HG03025 (cell line): ENCODE measurements at regions not wholly inside any gene's neighbourhood (a gene's known extent, or its start where the extent isn't known, plus 50 kb on each side); places are given as distances from the start of the nearest gene placed in this dataset.

Experiments used
- ATAC-seq: cut with Tn5 transposase; IDR thresholded peaks from one replicate; pipeline ENCODE4 v1.9.1; 2021; ENCODE audit warnings: mild to moderate bottlenecking, moderate library complexity; ENCODE audit not compliant: unreplicated experiment, low FRiP score

DNA sequence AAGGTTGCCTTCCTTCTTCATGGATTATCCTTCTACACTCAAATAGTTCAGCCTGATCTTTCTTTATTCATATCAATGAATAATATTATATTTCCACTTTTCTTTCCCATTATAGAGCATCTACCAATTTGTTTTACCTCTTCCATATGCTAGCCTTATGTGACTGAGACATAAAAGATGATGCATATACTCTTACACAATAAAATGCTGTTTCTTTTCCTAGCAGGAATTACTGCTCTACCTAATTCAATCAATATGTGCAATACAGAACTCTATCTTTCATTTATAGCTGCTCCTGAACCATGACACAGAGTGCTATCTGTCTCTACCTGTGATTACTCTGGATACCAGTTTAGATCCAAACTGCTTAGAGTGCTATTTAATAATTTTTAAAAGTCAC, 2334.0 kb downstream of the PCDH7 start:
- no peak for ATAC-seq

DNA sequence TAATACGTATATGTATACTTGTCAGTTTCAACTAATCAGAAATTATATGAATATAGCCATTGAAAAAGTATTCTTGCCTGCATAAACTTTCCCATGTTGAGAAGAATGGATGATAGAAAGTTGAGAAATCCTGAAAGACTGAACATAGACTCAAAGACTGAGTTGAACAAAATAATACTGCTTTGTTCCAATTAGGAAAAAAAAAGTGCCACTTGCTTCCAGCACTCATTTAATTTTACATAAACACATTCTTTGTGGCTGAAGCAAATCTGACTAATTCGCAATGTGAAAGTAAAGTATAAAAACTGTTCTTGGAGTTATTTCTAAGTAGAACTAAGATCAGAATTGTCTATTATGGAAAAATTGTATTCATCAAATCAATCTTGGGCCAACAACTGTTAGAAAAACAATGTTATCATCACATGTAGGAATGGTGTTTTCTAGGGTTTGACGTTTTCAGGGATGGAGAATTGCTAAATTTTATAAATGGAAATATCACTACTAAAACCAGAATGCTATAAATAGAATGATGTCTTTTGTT, 2334.6 kb downstream of the PCDH7 start:
- no peak for ATAC-seq

DNA sequence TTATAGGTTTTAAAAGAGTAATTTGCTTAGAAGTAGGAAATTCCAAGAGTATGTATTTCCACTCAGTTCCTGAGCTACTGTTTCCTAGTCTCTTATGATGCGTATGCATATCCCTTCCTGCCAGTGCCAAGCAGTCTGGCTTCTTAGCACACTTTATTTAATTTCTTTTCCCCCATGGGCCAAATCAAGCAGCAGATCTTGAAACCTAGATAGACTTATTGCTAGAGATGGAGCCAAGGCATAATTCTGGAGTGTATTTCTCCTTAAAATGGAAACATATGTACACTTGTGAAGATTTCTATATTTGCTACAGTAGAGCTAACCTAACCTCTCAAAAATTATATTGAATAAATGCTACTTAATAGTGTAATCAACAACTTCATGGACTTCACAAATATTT, 2337.6 kb downstream of the PCDH7 start:
- no peak for ATAC-seq

DNA sequence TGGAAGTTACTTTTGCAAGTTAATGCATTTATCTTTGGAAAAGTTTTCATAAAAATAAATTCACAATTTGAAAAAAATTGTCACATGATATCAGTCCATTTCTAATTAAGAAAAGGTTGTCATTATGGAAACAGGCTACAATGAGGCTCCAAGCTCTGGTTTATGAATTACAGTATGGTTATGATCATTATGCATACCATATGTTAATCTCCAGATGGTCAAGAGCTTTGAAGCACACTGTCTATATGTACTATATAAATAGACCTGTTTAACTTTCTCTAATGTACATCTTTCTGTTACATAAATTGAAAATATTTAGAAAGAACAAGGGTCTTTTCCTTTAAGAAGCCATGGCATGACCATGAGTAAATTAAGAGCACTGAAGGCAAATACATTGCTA, 2338.8 kb downstream of the PCDH7 start:
- no peak for ATAC-seq

DNA sequence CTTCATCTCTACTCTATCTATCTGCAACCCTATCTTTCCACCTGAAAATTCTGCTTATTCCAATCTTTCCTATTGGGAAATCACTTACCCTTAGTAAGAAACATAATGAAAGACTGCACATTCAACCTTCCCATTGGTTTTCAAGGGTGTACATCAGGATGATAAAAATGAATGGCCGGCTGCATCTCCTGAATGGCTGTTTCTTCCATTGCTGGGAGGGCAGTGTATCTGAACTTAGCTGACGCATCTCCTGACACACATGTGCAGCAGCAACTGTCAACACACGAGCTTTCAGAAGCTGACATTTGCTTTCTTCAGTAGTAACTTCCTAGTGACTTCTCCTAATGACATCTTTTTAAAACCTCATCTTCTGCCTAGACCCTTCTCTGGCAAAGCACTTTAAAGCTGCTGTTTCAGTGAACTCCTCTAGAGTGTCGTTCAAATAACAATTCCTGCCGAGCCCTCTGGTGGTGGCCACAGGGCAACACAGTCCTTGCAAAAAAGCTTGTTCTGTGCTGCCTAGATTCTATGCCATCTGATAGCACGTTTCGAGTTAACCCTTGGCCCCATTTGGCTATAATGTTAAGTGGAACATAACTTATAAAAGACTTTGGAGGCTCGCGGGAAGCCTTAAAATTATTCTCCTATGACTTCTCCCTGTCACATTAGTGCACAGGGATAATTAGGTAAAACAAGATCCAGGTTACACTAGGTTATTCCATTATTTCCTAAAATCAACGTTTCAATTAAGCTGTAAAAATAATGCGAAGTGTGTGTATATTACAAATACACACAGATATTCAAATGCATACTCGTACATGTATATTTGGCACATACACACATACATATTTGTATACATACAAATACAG, 2340.7 kb downstream of the PCDH7 start:
- peak; percentile 88 for ATAC-seq

DNA sequence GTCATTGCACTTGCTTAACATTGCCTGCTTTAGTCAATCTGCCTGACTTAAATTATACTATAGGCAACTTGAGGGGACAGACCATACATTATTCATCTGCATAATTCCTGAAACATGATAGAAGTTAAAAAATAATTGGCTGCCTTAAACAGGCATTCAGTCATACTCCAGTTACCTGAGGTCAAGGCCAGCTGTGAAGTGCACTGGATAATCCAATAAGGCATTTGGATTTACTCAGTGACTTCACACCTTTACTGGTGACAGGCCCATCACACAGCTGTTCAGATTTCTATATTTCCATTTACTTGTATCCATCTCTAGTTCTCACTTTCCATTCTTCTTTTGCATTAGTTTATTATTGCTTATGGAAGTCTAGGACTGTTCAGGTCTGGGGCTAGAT, 2341.6 kb downstream of the PCDH7 start:
- ATAC-seq = no peak

DNA sequence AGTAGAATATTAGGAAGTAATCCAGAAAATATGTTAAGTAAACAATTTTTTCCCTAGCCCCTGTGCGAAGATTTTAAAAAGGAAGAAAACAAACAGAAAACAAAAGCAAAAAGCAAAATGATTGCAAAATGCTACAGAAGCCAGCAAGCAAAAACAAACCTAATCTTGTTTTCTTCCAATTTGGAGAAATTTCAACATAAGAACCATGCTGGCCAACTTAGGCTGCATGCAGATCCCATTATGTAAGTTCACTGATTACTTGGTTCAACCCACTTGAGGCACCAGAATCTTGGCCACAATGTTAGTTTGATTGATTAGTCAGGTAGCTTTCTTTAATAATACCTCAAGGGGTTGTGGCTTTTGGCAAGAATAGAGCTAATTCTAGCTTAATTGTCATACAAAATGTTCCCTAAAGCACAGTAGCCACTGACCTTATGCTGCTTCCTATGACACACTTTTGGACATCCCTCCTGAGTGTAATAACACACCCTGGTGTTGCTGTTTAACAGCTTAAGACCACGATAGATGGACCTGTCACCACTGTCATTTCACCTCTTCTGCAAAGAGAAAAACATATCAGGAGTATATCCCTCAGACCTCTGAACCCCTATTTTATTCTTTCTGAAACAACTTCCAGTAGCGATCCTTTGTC, 2342.1 kb downstream of the PCDH7 start:
- no peak for ATAC-seq

DNA sequence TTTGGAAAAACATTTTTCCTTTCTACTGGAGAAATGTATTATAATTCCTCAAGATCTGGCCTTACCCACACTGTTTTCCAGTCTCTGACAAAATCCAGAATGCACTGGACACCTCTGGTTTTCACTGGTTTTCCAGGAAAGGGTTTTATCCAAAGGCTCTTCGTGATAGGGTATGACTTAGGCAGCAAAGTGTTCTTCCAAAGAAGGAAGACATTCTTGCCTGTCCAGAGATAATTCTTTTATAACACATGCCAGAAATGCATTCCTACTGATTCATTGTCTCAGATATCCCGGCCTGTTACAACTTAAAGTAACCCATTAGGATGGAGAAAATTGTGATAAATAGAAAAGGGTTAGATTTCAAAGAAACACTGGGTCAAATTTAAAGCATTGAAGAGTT, 2343.1 kb downstream of the PCDH7 start:
- ATAC-seq = no peak

DNA sequence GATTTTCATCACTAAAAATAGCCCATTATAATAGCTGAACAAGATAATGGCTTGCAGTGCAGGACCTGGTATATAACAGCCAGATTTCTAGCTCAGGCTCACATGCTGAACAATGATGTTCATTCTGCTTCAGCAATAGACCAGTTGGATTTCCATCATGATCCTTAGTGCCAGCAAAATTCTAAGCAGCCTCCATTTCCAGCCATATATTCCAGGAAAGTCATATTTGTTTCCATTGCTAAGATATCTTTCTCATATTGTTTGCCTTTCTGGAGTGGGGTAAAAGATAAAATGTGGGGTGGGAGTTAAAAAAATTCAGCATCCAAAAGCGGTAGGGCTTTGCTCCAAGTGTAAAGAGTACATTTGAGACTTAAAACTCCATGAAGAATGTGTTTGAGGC, 2344.1 kb downstream of the PCDH7 start:
- no peak for ATAC-seq

DNA sequence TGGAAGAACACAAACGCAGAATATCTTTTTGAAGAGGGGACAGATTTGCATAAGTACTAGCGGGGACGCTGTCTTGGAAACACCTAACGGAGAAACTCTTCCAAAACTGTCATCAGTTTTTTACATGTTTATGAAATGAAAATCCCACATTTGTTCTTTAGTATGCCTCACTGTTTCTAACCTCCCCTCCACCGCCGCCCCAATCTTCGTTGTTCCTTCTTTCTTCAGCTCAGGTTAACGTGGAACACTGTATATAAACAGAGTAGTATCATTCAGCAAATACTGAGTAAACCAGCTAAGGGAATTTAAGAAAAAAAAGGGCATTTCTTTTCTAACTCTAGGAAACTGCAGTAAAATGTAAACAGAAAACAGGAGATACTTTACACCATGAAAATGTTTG, 2345.6 kb downstream of the PCDH7 start:
- no peak for ATAC-seq

DNA sequence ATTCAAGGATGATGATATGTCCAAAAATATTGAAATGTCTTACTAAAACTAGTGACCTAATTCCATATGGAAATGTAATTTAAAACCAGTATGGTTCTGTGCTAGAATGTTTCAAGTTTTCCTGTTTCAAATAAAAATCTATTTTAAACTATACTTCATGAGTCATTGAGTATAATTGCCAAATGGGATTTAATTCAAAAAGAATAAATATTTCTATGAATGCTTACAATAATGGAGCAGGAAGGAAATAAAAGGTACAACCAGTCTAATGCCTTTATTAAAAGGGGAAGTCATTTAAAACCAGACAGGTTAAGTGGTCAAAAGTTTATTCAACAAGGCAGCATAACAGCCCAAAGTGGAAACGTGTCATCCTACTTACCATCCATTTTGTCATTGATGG, 2347.1 kb downstream of the PCDH7 start:
- no peak for ATAC-seq

DNA sequence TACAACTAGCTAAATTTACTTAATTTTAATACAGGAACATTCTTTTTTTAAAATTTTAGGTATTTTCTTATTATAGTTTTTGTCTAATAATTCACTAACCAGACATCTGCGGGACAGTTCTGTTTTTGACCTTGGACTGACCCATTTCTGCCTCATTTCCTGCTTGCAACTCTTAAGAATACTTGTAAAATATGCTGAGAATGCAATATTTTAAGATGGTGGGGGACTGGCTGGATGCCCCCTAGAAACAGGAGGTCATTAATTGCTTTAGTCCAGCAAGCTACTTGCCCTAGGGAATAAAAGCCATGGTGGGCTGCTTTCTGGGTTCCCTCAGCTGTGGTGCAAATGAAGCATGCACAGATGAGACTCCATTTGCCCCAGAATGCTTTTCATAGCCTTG, 2348.4 kb downstream of the PCDH7 start:
- ATAC-seq = no peak

DNA sequence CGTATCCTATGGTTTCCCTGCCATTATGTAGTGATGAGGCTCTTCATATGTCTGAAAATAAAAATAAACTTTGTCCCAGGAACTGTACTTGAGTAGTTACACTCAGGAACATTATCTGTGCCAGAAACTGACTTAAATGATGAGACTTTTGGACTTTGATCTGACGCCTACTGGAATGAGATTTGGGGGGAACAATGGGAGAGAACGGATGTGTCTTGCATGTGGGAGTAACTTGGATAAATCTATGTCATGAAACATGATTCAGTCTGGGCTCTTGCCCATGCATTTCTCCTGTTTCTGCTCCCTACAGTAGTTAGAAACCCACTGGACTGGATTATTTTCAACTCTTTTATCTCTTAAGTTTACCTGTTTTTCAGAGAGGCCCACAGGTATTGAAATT, 2351.4 kb downstream of the PCDH7 start:
- ATAC-seq = no peak

DNA sequence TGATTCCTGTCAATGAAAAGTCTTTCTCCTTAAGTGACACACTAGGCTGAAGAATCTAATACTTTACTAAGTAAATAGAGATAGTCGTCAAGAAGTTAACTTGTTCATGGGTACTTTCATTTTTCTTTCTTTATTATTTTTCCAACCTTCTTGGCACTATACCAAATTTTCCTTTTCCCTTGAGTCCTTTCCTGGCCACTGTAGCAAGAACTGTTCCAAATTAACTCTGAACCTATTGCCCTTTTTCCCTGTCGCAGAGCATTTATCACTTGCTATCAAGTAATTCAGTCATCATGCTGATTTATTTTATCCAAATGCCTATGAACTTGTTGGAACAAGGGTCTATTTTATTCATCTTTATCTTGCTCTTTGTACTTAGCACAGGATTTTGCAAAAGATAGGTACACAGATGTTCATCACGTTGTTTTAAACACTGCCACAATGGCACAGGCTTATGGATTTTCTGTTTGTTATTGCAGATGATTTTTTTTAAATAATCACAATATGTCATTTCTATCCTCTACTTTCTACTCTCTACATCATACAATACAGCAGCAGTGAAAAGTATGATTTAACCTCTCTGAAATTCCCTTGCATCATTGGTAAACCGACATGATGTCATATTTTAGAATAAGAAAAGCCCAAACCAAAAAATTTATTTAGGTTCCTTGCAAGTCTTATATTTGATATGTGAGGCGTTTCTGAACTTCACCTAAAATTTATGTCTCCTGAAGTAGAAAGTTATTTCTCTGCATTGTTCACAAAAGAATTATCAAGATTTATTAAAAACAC, 2352.3 kb downstream of the PCDH7 start:
- no peak for ATAC-seq

DNA sequence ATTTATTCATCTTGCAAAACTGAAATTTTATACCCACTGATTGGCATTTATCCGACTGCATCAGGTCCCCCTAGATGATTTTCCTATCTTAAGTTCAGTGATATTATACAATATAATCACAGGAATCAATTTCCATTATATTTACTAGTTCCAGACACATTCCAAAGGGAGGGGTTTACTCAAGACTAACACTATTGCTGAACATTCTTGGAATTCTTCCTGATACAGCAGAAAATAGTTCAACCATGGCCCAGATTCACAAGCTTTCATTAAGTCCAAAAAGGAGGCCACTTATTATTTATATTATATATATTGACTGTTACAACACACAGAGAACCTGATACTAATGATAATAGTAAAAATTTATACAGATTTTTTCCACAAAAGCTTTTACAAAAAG, 2353.6 kb downstream of the PCDH7 start:
- ATAC-seq = no peak

DNA sequence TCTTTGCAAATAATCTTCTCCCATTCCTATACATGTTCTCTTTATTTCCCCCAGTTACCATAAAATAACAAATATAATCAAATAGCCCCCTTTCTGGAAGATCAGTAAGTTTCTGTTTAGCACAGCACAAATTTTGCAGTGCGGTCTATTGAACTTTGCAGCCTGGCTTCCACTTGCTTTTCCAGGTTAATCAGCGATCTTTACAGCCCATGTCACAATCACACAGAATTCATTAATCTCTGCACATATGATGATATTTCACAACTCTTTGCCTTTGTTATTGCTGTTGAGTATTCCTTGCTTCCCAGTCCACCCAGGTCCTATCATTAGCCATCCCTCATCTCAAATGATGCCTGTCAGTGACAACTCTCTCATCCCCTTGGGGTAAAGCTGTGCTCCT, 2358.0 kb downstream of the PCDH7 start:
- no peak for ATAC-seq

DNA sequence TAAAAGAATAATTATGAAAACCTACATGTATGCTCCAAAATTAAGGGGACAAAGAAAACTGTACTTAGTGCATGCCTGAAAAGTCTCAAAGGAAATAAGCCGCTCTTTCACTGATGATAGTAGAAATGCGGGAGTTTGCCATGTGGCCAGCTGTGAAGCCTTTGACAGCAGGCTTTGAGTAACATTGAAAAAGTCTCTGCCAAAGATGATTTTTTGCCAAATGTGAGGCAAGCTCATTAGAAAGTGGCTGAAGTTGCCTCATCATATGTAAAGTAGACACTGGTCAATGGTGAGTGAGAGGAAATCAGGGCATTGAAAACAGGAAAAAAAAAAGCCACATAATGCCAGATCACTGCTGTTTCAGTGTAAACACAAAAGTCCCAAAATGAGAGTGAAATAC, 2360.1 kb downstream of the PCDH7 start:
- ATAC-seq = no peak

DNA sequence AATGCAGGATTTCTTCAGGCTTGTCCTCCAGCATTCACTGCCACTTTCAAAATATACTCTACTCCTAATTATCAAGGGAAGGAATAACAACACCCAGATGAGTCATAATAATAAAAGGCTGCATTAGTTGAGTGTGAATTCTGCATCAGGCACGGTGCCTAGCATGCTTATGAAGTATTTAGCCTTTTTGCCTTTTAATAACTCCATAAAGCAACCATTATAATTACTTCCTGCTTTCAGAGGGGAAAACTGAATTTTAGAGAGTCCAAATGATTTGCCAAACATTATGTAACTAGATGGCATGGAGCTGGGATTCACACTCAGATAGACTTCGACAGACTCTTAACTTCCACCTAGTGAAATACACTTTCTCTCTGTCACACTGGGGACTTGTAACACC, 2365.5 kb downstream of the PCDH7 start:
- ATAC-seq = no peak

DNA sequence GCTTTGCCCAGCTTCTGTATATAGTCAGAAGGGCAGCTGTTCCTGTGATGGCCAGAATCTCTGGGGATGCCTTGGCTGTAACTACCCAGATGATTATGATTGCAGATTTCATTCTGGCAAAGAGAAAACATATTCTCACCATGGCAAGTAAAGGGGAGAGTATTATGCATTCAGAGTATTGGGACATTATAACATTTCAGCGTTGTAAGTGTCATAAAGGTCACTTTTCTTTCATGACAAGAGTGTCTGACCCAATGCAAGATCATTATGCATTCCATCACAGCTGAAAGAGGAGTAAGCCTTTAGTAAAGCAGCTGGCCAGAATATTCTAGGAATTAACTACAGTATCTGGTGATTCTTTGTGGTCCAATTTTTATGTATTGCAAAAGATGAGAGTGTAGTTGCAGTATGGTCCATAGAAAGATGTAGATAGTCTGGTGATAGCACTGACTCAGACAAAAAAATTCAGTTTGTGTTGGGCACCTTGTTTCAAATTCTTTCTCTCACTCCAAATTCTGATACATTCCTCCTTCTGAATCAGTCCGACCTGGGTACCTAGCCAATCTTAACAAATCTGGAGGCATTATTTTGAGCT, 2366.3 kb downstream of the PCDH7 start:
- ATAC-seq = no peak

DNA sequence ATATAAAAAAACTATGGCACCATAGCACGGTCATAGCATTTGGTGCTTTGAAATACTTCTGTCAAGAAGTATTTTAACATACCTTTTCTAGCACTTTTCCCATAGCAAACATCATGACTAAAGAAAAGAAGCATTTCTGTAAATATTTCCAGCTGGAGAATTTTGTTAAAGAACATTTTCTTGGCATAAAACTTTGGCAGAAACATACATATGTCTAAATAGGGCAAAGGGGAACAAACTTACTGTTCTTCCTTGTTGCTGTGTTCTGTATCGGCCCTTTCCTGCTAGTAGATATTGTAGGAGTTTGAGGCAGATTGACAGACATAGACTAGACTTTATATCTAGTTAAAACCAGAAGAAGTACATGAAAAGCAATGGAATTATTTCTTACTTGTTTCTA, 2368.5 kb downstream of the PCDH7 start:
- no peak for ATAC-seq

DNA sequence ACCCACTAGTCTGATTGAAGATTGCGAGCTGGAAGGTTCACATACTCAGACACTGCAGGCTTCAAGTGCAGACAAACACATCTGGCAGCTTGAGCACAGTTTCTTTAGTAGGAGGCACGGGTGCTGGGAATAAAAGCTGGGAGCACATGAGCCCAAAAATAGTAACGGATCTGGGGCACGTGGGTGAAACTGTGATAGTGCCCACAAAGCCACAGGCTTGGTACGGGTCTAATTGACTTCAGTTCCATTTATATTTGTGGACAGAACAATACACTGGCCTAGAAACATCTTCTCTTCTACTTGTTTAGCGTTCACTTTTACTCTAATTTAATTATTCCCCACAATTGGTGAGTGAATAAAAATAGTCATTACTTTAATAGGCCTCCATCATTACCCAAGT, 2370.7 kb downstream of the PCDH7 start:
- ATAC-seq = no peak
